ENCODE measurements at regions not wholly inside any gene's neighbourhood (a gene's known extent, or its start where the extent isn't known, plus 50 kb on each side); places are given as distances from the start of the nearest gene placed in this dataset.

- no peak overlapping the region for H2BK120ac ChIP-seq (replicated peaks; ENCODE audit: low read depth, low read length)
- H2BK15ac ChIP-seq (ENCODE audit: low read length), result no peak overlapping the region
- DNase-seq (ENCODE audit: low read depth in 1 of 2, low spot score in 2 of 2) (no peak), FAIRE-seq (no peak)
- no peak overlapping the region for H3K14ac ChIP-seq (ENCODE audit: insufficient read length)
- H3K79me2 ChIP-seq (ENCODE audit: control insufficient read depth in 1 of 2, insufficient read depth in 2 of 2, low read length in 2 of 2), result no peaks in the 10 kb centered on the region
- H3K18ac ChIP-seq (ENCODE audit: extremely low read depth, low read length), result no peak overlapping the region
- no peak overlapping the region for H3K27ac ChIP-seq (ENCODE audit: low read depth, low read length)
- no peak overlapping the region for H4K5ac ChIP-seq (ENCODE audit: insufficient read length, low read depth, low read length)
- H2BK5ac ChIP-seq (ENCODE audit: low read depth, low read length), result no peak overlapping the region
- H3K36me3 ChIP-seq (ENCODE audit: control insufficient read depth in 2 of 4, insufficient read depth in 4 of 4, low read length in 3 of 4), result no peaks in the 10 kb centered on the region
- H3K4me2 ChIP-seq (ENCODE audit: insufficient read depth in 1 of 2, low read depth in 2 of 2, low read length in 2 of 2), result no peak overlapping the region
- H3K23ac ChIP-seq (ENCODE audit: insufficient read length), result no peak overlapping the region
- H3K79me1 ChIP-seq (ENCODE audit: low read depth, low read length), result no peaks in the 10 kb centered on the region
- H3K9me3 ChIP-seq (ENCODE audit: insufficient read depth in 2 of 2, low read depth in 1 of 2, low read length in 1 of 2), result no peaks in the 10 kb centered on the region
- CTCF ChIA-PET (ENCODE audit: partially characterized antibody), result no interaction called here
- no peak overlapping the region for H3K9ac ChIP-seq (replicated peaks in 1 of 4; ENCODE audit: extremely low read depth in 1 of 4, low read depth in 3 of 4, low read length in 3 of 4)
- no peak overlapping the region for H2BK20ac ChIP-seq (ENCODE audit: low read length)
- H3K4ac ChIP-seq (replicated peaks; ENCODE audit: insufficient read length, low read depth, low read length), result no peak overlapping the region
- H2BK12ac ChIP-seq (ENCODE audit: low read depth, low read length), result no peak overlapping the region
- H3K4me3 ChIP-seq (ENCODE audit: extremely low read depth in 1 of 4, insufficient read depth in 2 of 4, low read depth in 3 of 4, low read length in 4 of 4), result no peak overlapping the region
- peaks cover 0 to 1% of the 10 kb centered on the region in 2 experiments for H4K20me1 ChIP-seq (replicated peaks in 1 of 2; ENCODE audit: control insufficient read depth in 1 of 2, insufficient read depth in 2 of 2, low read length in 2 of 2)
- no peak overlapping the region for H4K8ac ChIP-seq (ENCODE audit: extremely low read depth, insufficient read depth, low read length)
- H3K56ac ChIP-seq (replicated peaks; ENCODE audit: insufficient read length, low read depth, low read length), result no peak overlapping the region
- TF ChIP-seq TAF7 (optimal IDR thresholded peaks at IDR 0.05; ENCODE audit: borderline replicate concordance, low read depth, low read length), result no peak
- H2AFZ ChIP-seq (ENCODE audit: low read length), result no peak overlapping the region
- H2AK5ac ChIP-seq (ENCODE audit: low read depth, low read length), result no peak overlapping the region
- H3K4me1 ChIP-seq (replicated peaks in 1 of 4; ENCODE audit: control insufficient read depth in 3 of 4, insufficient read depth in 4 of 4, low read length in 3 of 4), result peaks cover 0 to 6% (median 4%) of the 10 kb centered on the region in 4 experiments; a peak in 2 of 7 replicates
- H4K91ac ChIP-seq (replicated peaks; ENCODE audit: insufficient read length, low read length), result no peak overlapping the region
- WGBS, 2 experiments (ENCODE audit: extremely low coverage in 1 of 2, insufficient coverage in 1 of 2, insufficient read length in 1 of 2, insufficient replicate concordance in 2 of 2, low coverage in 1 of 2, low lambda C conversion rate in 2 of 2, missing lambda C conversion rate in 1 of 2), result 94% methylated on average over 3 of the region's 3 CpGs; no CpG with 5 or more reads in 1 of the 2 experiments
- POLR2A ChIA-PET (ENCODE audit: partially characterized antibody), result no interaction called here
- no peaks in the 10 kb centered on the region for H3K23me2 ChIP-seq (ENCODE audit: low read depth, low read length)
- H3K27me3 ChIP-seq (replicated peaks in 1 of 4; ENCODE audit: control insufficient read depth in 3 of 4, extremely low read depth in 1 of 4, insufficient read depth in 3 of 4, low read length in 3 of 4), result no peaks in the 10 kb centered on the region; a peak in 2 of 7 replicates
Measured at GRCh38 chr20:22496817-22497216, 87.6 kb downstream of the FOXA2 start.

Measured in H1 (cell line).